ENCODE measurements at regions not wholly inside any gene's neighbourhood (a gene's known extent, or its start where the extent isn't known, plus 50 kb on each side); places are given as distances from the start of the nearest gene placed in this dataset.

DNA sequence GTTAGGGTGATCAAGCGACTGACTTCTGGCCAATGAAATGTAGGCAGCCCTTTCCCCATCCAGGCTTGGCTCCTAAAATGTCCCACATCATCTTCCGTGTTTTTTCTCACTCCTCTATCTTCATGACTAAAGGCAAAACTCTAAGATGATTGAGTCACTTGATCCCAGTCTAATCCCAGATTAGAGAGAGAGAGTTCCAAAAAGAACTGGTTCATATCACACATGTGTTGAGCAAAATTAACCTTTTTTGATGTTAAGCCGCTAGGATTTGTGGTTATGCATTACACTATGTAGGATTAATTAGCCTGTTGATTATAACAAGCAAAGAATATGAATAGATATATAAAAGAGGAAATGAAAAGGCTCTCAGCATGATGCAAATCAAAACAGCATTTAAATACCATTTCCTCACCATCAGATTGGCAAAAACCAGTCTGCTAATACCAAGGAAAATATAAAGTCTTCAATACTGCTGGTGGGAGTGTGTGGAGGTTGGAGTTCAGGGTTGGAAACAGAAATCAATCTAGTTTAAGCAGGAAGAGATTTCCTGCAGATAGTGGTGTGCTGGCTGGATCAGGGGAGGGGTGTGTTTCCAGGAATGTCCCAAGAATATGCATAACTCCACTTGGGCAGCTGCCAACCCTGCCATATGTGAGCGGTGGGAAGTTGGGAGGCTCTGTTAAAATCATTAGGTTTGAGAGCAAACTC is 187.6 kb upstream of the S1PR3 start:
- TF ChIP-seq, protein P1, sequence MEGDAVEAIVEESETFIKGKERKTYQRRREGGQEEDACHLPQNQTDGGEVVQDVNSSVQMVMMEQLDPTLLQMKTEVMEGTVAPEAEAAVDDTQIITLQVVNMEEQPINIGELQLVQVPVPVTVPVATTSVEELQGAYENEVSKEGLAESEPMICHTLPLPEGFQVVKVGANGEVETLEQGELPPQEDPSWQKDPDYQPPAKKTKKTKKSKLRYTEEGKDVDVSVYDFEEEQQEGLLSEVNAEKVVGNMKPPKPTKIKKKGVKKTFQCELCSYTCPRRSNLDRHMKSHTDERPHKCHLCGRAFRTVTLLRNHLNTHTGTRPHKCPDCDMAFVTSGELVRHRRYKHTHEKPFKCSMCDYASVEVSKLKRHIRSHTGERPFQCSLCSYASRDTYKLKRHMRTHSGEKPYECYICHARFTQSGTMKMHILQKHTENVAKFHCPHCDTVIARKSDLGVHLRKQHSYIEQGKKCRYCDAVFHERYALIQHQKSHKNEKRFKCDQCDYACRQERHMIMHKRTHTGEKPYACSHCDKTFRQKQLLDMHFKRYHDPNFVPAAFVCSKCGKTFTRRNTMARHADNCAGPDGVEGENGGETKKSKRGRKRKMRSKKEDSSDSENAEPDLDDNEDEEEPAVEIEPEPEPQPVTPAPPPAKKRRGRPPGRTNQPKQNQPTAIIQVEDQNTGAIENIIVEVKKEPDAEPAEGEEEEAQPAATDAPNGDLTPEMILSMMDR (conservative IDR thresholded peaks at IDR 0.05; ENCODE audit: low read length), result no peak
- no peak for TF ChIP-seq EZH2phosphoT487 (IDR thresholded peaks at IDR 0.05; ENCODE audit: borderline replicate concordance, low read depth, low read length)
- Histone ChIP-seq H3K4me3 (ENCODE audit: low read depth, low read length, poor library complexity, severe bottlenecking) (no peak overlapping the region), H4K20me1 (ENCODE audit: insufficient read depth, low read length) (no peaks in the 10 kb centered on the region), H3K9me3 (ENCODE audit: low read length) (no peaks in the 10 kb centered on the region), H3K4me1 (ENCODE audit: insufficient read depth, low read length, poor library complexity, severe bottlenecking) (peaks cover 10% of the 10 kb centered on the region), H3K36me3 (ENCODE audit: insufficient read depth, low read length) (no peaks in the 10 kb centered on the region), H2AFZ (ENCODE audit: low read length) (peak overlapping the region; percentile 37; the same call in 1 of the 2 replicates), H3K4me2 (ENCODE audit: low read length) (0 out of 2 replicates have a peak overlapping the region, but pooled peaks have one; percentile 18), H3K9me2 (ENCODE audit: insufficient read depth, low read length) (no peaks in the 10 kb centered on the region), H3K27ac (ENCODE audit: low read depth, low read length, poor library complexity, severe bottlenecking) (no peak overlapping the region), H3K79me2 (ENCODE audit: insufficient read depth, low read depth, low read length) (no peaks in the 10 kb centered on the region)
- DNase-seq (ENCODE audit: low spot score), result no peak
- no TSS peak for BruUV-seq (replicated peaks)
- CTCF ChIA-PET (ENCODE audit: unreplicated experiment), result no interaction called here
- intact Hi-C loops (cut with micrococcal nuclease; ENCODE audit: unreplicated experiment), result no loop called here
- POLR2A ChIA-PET, result no interaction called here

DNA sequence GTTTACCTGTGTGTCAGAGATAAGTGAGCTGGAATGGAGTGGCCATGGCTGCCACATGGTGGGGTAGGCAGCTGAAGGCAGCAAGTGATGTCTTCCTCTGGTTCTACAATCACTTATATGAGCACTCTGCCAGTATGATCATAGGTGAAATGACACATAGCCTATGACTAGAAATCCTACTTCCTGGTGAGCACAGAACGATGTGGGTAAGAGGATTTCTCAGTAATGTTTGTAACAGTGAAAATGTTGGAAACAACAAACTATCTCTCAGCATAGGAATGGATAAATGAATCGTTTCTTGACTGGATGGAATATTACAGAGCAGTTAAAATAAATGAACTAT is 187.0 kb upstream of the S1PR3 start:
- Histone ChIP-seq H3K4me1 (ENCODE audit: insufficient read depth, low read length, poor library complexity, severe bottlenecking) (peaks cover 10% of the 10 kb centered on the region), H4K20me1 (ENCODE audit: insufficient read depth, low read length) (no peaks in the 10 kb centered on the region), H2AFZ (ENCODE audit: low read length) (peak overlapping the region; percentile 37; the same call in 1 of the 2 replicates), H3K27ac (ENCODE audit: low read depth, low read length, poor library complexity, severe bottlenecking) (no peak overlapping the region), H3K36me3 (ENCODE audit: insufficient read depth, low read length) (no peaks in the 10 kb centered on the region), H3K79me2 (ENCODE audit: insufficient read depth, low read depth, low read length) (no peaks in the 10 kb centered on the region), H3K9me3 (ENCODE audit: low read length) (no peaks in the 10 kb centered on the region), H3K4me3 (ENCODE audit: low read depth, low read length, poor library complexity, severe bottlenecking) (no peak overlapping the region), H3K9me2 (ENCODE audit: insufficient read depth, low read length) (no peaks in the 10 kb centered on the region), H3K4me2 (ENCODE audit: low read length) (no peak overlapping the region)
- ChIA-PET CTCF (ENCODE audit: unreplicated experiment) (no interaction called here), POLR2A (no interaction called here)
- BruUV-seq (replicated peaks), result no TSS peak
- TF ChIP-seq, protein P1 (conservative IDR thresholded peaks at IDR 0.05; ENCODE audit: low read length), result no peak
- intact Hi-C loops (cut with micrococcal nuclease; ENCODE audit: unreplicated experiment), result no loop called here
- DNase-seq (ENCODE audit: low spot score), result no peak

DNA sequence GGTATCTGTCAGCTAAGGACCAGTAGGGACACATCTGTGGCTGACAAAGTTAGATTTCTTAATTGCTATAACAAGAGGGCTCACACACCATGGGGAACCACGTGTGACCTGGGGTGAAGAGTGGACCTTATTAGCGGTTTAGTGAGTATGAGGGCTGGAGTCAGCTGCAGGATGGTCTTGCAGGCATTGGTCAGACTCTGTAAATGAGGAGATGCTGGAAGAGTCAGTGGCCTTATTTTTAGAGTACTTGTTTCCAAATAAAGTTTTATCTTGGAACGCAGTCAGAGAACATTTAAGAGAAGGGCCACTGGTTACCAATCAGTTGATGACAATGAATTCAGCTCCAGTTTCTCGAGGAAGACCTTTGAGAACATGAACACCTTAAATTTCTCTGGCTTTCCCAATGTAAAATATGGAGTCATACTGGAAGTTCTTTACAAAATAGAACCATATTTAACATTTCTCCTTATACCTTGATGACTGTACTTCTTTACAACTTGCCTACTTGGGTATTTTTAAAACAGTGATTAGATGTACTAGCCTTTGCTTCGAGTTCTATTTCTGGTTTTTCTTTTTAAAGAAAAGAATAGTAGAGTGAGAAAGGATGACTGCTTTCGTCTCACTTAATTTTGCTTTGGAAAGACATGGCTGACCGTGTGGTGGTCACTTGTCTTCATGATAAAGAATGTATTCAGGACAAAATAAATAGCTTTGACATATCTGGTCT is 185.9 kb upstream of the S1PR3 start:
- intact Hi-C loops (cut with micrococcal nuclease; ENCODE audit: unreplicated experiment), result no loop called here
- DNase-seq (ENCODE audit: low spot score), result no peak
- Histone ChIP-seq H3K79me2 (ENCODE audit: insufficient read depth, low read depth, low read length) (no peaks in the 10 kb centered on the region), H3K27ac (ENCODE audit: low read depth, low read length, poor library complexity, severe bottlenecking) (no peak overlapping the region), H3K9me2 (ENCODE audit: insufficient read depth, low read length) (no peaks in the 10 kb centered on the region), H3K4me3 (ENCODE audit: low read depth, low read length, poor library complexity, severe bottlenecking) (no peak overlapping the region), H4K20me1 (ENCODE audit: insufficient read depth, low read length) (no peaks in the 10 kb centered on the region), H3K4me2 (ENCODE audit: low read length) (no peak overlapping the region), H3K36me3 (ENCODE audit: insufficient read depth, low read length) (no peaks in the 10 kb centered on the region), H3K9me3 (ENCODE audit: low read length) (no peaks in the 10 kb centered on the region), H2AFZ (ENCODE audit: low read length) (no peak overlapping the region), H3K4me1 (ENCODE audit: insufficient read depth, low read length, poor library complexity, severe bottlenecking) (peaks cover 10% of the 10 kb centered on the region)
- no TSS peak for BruUV-seq (replicated peaks)
- CTCF ChIA-PET (ENCODE audit: unreplicated experiment), result no interaction called here
- no peak for TF ChIP-seq EZH2phosphoT487 (IDR thresholded peaks at IDR 0.05; ENCODE audit: borderline replicate concordance, low read depth, low read length)
- TF ChIP-seq, protein P1 (conservative IDR thresholded peaks at IDR 0.05; ENCODE audit: low read length), result no peak
- POLR2A ChIA-PET, result interaction anchor here (0.7 to 0.9 kb wide), 2 partner anchors 11 to 12 kb away, joined by 4 read pairs; no protein-coding TSS in a partner anchor

Measured in OCI-LY7 (cell line).